Adipocyte (in vitro differentiated cells): ENCODE measurements at regions not wholly inside any gene's neighbourhood (a gene's known extent, or its start where the extent isn't known, plus 50 kb on each side); places are given as distances from the start of the nearest gene placed in this dataset.
"Not testable (repeated sequence)": the region's sequence is repeated elsewhere in the genome, so short reads cannot be mapped to it uniquely, and the experiment has no call there.

Experiments used
- DNase-seq: peaks from one replicate; pipeline ENCODE4 v3.0.0-alpha.2; 2015; ENCODE audit warnings: low read depth
- H3K27me3 ChIP-seq: replicated peaks from 2 replicates; pipeline ENCODE4 v1.7.0; 2013; ENCODE audit warnings: mild to moderate bottlenecking, low read length, moderate library complexity; ENCODE audit not compliant: control insufficient read depth, insufficient read depth
- H3K36me3 ChIP-seq: 2 replicates; pipeline ENCODE4 v1.7.0; 2013; ENCODE audit warnings: low read length, mild to moderate bottlenecking, moderate library complexity; ENCODE audit not compliant: control insufficient read depth, insufficient read depth, severe bottlenecking
- H3K4me1 ChIP-seq: 2 replicates; pipeline ENCODE4 v1.7.0; 2013; ENCODE audit warnings: mild to moderate bottlenecking, low read length, moderate library complexity; ENCODE audit not compliant: control insufficient read depth, insufficient read depth
- H3K4me3 ChIP-seq: 2 replicates; pipeline ENCODE4 v1.7.0; 2013; ENCODE audit warnings: mild to moderate bottlenecking, low read length, moderate library complexity
- H3K9ac ChIP-seq: 2 replicates; pipeline ENCODE4 v1.7.0; 2013; ENCODE audit warnings: mild to moderate bottlenecking, low read length, moderate library complexity
- H3K9me3 ChIP-seq: 2 replicates; pipeline ENCODE4 v1.7.0; 2013; ENCODE audit warnings: mild to moderate bottlenecking, low read length, moderate library complexity; ENCODE audit not compliant: control insufficient read depth

DNA sequence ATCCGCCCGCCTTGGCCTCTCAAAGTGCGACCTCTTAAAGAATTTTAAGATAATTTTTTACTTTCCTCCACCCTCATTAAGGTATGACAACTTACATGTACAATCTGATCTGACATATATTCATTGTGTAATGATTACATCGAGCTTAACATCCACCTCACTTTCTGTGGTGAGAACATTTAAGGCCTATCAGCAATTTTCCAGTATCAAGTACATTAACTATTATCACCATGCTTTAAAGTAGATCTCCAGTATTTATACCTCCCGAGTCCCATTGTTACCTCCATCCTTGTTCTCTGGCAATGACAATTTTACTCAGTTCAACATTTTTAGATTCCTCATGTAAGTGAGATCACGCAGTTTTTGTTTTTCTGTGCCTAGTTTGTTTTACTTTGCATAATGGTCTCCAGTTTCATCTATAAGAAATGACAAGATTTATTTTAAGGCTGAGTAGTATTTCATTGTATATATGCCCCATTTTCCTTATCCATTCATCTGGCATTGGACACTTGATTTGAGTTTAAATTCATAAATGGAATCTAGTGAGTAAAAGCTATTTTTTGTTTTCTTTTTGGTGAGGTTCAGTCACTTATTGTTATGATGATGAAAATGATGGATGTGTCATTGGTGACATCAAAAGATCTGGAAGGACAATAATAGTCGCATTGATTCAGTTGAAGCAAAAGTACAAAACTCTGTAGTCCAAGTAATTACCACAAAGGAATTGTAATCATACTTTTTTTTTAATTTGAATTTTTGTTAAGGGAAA, 87.0 kb downstream of the OR2B2 start:
- Histone ChIP-seq H3K36me3 (no peaks in the 10 kb centered on the region), H3K27me3 (no peaks in the 10 kb centered on the region), H3K4me1 (peaks cover 10% of the 10 kb centered on the region), H3K4me3 (peak overlapping the region; percentile 86), H3K9ac (peak overlapping the region; percentile 85), H3K9me3 (no peaks in the 10 kb centered on the region)
- DNase-seq = peak; percentile 40

DNA sequence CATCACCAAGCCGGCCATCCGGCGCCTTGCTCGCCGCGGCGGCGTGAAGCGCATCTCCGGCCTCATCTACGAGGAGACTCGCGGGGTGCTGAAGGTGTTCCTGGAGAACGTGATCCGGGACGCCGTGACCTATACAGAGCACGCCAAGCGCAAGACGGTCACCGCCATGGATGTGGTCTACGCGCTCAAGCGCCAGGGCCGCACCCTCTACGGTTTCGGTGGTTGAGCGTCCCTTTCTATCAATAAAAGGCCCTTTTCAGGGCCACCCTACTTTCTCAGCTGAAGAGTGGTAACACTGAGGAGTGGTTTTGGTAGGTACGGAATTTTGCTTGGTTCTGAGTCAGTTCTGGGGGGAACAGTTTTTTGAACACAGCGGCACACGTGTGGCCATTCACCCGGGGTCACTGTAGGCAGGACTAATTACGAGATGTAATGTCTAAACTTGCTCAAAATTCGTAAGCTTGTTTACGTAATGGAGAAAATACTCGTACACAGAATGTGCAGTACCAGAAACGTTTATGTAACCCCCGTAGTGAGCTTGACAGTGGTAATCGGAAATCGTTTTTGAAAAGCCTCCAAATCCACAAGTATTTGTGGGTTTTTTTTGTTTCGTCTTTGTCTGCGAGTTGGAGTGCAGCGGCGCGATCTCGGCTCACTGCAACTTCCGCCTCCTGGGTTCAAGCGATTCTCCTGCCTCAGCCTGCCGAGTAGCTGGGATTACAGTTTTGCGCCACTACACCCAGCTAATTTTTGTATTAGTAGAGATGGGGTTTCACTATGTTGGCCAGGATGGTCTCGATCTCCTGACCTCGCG, 87.8 kb downstream of the OR2B2 start:
- H3K27me3 ChIP-seq, H3K36me3 ChIP-seq, H3K9me3 ChIP-seq: not testable (repeated sequence)
- DNase-seq = peak; percentile 76
- peaks cover 10% of the 10 kb centered on the region for H3K4me1 ChIP-seq
- H3K4me3 ChIP-seq = peak overlapping the region; percentile 86
- peak overlapping the region; percentile 85 for H3K9ac ChIP-seq

DNA sequence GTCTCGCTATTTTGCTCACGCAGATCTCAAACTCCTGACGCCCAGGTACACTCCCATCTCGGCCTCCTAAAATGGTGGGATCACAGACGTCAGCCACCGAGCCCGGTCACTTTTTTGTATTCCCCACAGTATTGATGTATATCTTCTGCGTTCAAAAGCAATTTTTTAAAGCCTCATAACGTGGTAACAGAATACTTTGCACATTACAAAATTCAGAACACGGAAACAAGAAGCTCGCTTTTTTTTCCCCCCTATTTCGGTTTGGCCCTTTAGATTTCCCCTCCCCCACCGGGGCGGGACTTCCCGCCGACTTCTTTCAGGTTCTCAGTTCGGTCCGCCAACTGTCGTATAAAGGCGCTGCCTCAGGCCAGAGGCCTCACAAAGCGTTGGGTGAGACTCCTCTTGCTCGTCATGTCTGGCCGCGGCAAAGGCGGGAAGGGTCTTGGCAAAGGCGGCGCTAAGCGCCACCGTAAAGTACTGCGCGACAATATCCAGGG, 88.4 kb downstream of the OR2B2 start:
- H3K36me3 ChIP-seq, H3K27me3 ChIP-seq, H3K9me3 ChIP-seq: not testable (repeated sequence)
- Histone ChIP-seq H3K4me3 (peak overlapping the region; percentile 86), H3K9ac (peak overlapping the region; percentile 81), H3K4me1 (peaks cover 10% of the 10 kb centered on the region)
- peak; percentile 58 for DNase-seq

DNA sequence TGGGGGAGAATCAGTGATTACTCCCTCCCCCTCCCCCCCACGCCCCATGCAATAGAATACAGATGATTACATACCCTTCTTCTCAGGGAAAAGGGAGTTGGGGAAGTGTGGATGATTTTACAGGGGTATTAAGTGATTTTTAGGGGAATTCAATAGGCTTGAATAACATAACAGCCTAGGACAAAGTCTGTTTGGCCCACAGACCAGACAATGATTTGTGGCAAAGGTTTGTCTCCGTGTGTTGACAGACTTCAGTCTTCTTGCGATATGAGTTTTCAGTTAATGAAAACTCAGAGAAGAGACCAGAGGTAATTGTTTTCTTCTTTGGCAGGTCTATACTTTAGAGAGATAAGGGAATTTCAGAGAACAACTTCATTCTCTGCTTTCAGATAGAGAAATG, 95.3 kb downstream of the OR2B2 start:
- no peaks in the 10 kb centered on the region for H3K27me3 ChIP-seq
- no peaks in the 10 kb centered on the region for H3K9me3 ChIP-seq
- H3K4me1 ChIP-seq = peaks cover 3% of the 10 kb centered on the region
- no peaks in the 10 kb centered on the region for H3K36me3 ChIP-seq
- no peak overlapping the region for H3K9ac ChIP-seq
- H3K4me3 ChIP-seq = no peak overlapping the region
- DNase-seq = no peak

DNA sequence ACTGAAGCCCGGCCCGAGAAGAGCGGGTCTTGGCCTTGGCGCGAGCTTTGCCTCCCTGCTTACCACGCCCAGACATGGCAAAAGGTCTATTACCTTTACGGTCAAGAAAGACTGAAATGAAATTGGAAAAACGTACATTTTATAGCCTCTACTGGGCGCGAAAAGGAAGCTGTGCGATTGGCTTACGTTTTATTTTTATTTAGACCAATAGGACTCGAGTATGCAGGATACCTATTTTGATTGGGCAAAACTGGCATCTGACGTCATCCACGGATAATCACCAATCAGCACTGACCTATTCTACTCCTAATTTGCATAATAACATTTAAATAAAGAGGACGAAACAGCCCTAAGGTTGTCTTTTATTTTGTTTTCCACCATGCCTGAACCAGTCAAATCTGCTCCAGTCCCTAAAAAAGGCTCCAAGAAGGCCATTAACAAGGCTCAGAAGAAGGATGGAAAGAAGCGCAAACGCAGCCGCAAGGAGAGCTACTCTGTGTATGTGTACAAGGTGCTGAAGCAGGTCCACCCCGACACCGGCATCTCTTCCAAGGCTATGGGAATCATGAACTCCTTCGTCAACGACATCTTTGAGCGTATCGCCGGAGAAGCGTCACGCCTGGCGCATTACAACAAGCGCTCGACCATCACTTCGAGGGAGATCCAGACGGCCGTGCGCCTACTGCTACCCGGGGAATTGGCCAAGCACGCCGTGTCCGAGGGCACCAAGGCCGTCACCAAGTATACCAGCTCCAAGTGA, 97.4 kb downstream of the OR2B2 start:
- peak overlapping the region; percentile 85 for H3K4me3 ChIP-seq
- peaks cover 12% of the 10 kb centered on the region for H3K4me1 ChIP-seq
- no peaks in the 10 kb centered on the region for H3K9me3 ChIP-seq
- no peaks in the 10 kb centered on the region for H3K27me3 ChIP-seq
- H3K9ac ChIP-seq = no peak overlapping the region
- peak; percentile 93 for DNase-seq
- no peaks in the 10 kb centered on the region for H3K36me3 ChIP-seq

DNA sequence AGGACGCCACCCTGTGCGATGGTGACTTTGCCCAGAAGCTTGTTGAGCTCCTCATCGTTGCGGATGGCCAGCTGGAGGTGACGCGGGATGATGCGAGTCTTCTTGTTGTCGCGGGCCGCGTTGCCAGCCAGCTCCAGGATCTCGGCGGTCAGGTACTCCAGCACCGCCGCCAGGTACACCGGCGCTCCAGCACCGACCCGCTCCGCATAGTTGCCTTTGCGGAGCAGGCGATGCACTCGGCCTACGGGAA, 97.9 kb downstream of the OR2B2 start:
- H3K4me1 ChIP-seq = peaks cover 12% of the 10 kb centered on the region
- H3K9me3 ChIP-seq, H3K36me3 ChIP-seq: not testable (repeated sequence)

DNA sequence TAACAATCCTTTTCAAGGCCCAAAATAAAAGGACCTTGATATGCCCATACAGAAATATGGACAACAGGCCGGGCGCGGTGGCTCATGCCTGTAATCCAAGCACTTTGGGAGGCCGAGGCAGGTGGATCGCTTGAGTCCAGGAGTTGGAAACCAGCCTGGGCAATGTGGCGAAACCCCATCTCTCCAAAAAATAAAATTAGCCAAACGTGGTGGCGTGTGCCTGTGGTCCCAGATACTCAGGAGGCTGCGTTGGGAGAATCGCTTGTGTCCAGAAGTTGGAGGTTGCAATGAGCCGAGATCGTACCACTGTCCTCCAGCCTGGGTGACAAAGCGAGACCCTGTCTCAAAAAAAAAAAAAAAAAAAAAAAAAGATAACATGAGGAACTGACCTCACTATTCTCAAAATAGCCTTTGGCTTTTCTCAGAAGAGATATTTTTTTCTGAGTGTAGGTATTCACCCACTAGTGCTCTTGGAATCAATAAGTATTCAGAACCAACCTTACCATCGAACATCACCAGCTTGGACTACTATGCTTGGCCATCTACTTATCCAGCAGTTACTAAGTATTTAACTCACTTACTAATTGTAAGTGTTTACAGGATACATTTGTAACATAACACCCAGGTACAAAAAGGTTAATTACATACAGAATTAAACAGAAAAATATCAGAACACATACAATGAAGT, 99.2 kb downstream of the OR2B2 start:
- Histone ChIP-seq H3K9ac (no peak overlapping the region), H3K36me3 (no peaks in the 10 kb centered on the region), H3K27me3 (no peaks in the 10 kb centered on the region), H3K9me3 (no peaks in the 10 kb centered on the region), H3K4me1 (peaks cover 15% of the 10 kb centered on the region), H3K4me3 (no peak overlapping the region)
- DNase-seq = no peak

More for the DNA sequence above, 97.9 kb downstream of the OR2B2 start:
- H3K4me3 ChIP-seq = peak overlapping the region; percentile 85
- H3K9ac ChIP-seq, H3K27me3 ChIP-seq, DNase-seq: not testable (repeated sequence)

DNA sequence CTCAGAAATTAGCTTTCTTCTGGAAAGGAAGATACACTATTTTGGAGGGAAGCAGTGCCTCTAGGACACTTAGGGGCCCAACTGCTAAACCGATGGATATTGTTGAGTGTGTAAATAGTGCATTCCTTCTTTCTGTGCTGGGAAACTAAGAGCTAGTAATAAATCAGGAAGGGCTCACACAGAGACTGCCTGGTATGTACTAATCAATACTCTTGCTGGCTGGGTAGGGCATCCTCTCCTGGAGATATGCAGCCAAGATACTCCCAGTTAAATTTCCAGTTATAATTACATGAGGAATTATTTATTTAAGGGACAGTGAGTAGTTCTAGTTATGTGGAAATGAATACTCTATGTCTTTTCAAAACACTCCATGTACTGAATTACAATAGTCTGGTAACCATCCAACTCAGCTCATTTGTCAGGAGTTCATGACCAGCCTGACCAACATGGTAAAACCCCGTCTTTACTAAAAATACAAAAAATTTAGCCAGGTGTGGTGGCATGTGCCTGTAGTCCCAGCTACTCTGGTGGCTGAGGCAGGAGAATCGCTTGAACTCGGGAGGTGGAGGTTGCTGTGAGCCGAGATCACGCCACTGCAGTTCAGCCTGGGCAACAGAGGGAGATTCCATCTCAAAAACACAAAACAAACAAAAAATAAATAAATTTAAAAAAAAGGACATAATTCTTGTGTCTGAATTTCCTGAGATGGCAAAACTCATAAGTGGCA, 100.0 kb downstream of the OR2B2 start:
- no peak for DNase-seq
- Histone ChIP-seq H3K36me3 (no peaks in the 10 kb centered on the region), H3K27me3 (no peaks in the 10 kb centered on the region), H3K4me3 (no peak overlapping the region), H3K9me3 (no peaks in the 10 kb centered on the region), H3K4me1 (peaks cover 18% of the 10 kb centered on the region), H3K9ac (no peak overlapping the region)

DNA sequence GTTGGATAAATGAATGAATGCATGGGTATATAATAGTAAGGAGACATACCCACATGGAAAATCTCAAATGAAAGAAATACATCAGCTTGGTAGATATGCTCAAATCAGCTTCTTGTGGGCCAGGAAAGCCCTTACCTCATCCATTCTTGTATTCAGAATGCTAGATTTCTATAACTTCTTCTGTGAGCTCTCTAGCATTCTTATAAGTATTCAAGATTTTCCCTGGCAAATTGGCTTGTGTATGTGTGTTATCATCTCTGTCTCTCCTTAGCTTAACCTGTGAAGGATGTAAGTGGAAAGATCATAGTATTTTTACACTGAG, 100.8 kb downstream of the OR2B2 start:
- H3K9me3 ChIP-seq = no peaks in the 10 kb centered on the region
- H3K4me1 ChIP-seq = peaks cover 25% of the 10 kb centered on the region
- H3K36me3 ChIP-seq = no peaks in the 10 kb centered on the region
- H3K4me3 ChIP-seq = no peak overlapping the region
- H3K27me3 ChIP-seq = no peaks in the 10 kb centered on the region
- H3K9ac ChIP-seq = peak overlapping the region; percentile 79
- no peak for DNase-seq

DNA sequence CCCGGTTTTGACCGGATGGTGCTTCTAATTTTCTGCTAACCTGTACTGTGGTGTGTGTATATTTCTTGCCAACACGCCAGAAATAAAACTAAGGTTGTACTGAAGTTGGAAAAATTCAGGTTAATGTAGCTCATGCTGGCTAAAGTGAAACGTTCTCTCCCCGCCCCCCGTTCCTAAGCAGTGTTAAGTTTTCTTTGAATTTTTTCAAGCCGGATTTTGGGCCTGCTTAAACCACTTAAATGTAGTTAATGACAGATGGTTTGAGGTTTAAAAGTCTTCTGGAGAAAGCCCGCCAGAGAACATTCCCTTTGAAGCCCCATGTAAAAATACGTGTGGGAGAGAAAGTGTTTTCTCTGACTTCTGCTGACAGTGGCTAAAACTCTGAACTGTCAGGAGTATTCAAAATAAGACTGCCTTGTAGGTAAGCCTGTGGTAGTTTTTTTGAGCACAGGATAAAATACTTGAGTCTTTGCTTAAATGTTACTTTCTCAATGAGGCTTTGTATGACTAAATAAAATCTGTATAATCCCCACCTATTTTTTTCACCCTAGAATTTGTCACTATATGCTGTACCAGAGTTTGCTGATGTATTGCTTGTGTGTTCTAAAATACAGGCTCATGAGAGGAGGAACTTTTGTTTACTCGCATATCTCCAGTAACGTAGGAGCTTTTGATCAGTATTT, 101.3 kb downstream of the OR2B2 start:
- Histone ChIP-seq H3K27me3 (no peaks in the 10 kb centered on the region), H3K9ac (peak overlapping the region; percentile 79), H3K4me3 (peak overlapping the region; percentile 87), H3K4me1 (peaks cover 25% of the 10 kb centered on the region), H3K9me3 (no peaks in the 10 kb centered on the region), H3K36me3 (no peaks in the 10 kb centered on the region)
- no peak for DNase-seq
